HG02870 (cell line): ENCODE measurements at regions not wholly inside any gene's neighbourhood (a gene's known extent, or its start where the extent isn't known, plus 50 kb on each side); places are given as distances from the start of the nearest gene placed in this dataset.
"Not testable (repeated sequence)": the region's sequence is repeated elsewhere in the genome, so short reads cannot be mapped to it uniquely, and the experiment has no call there.

ENCODE experiments used
- ATAC-seq: cut with Tn5 transposase; IDR thresholded peaks from one replicate; pipeline ENCODE4 v1.9.1; 2021; ENCODE audit warnings: mild to moderate bottlenecking, moderate library complexity; ENCODE audit not compliant: unreplicated experiment

DNA sequence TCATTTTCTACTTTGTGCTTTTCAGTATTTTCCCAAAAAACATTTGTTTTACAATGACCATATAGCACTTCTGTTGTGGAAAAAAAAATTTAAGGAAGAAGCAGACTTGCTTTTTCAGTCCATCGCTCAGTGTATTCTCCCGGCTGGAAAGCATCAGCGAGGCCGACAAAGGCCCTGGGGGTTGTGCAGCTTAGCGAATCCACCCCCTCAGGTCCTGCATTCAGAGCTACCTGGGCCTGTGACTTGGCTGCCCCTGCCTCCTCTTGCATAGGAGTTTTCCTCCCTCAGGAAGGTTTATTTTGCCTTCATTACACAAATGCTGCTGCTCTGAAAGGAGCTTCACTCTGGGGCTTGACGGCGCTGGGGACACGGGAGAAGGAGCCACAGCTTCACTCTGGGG lies 244.4 kb upstream of the MGAT5 start:
- no peak for ATAC-seq

DNA sequence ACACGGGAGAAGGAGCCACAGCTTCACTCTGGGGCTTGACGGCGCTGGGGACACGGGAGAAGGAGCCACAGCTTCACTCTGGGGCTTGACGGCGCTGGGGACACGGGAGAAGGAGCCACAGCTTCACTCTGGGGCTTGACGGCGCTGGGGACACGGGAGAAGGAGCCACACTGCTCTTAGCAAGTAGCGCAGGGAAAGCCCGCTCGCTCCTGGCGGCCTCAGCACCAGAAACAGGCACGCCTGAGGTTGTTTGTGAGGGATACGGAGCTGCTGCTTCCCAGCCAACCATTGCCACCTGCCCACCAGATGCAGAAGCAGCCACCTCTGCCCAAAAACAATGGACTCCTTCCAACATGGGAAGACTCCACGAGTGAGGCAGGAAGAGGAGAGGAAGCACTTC lies 244.0 kb upstream of the MGAT5 start:
- not testable (repeated sequence) for ATAC-seq

DNA sequence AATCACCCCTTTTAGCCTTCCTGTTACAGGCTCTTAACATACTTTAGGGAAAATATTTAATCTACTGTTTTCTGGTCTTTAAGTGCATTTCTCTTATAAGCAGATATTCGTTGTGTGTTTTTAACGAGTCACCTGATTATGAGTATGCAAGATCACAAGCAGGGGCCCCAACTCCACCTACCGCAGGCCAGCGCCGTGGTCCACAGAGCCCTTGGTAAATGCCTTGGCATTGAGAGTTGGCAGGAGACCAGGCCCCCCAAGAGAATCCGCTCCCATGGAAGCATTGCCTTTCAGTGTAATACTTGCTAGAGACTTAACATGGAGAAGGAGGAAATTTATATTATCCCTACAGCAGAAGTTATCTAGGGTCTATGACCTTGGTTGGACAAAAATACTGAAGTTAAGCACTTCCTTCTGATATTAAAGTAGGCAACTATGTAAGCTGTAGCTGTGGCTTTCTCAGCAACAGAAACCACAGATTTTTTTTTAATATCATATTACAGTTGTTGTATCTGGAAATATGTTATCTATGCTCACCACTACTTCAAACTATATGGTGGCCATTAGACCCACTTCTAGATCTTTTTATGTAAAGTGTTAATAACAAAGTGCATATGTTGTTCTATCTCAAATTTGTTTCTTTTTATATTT lies 241.8 kb upstream of the MGAT5 start:
- no peak for ATAC-seq

DNA sequence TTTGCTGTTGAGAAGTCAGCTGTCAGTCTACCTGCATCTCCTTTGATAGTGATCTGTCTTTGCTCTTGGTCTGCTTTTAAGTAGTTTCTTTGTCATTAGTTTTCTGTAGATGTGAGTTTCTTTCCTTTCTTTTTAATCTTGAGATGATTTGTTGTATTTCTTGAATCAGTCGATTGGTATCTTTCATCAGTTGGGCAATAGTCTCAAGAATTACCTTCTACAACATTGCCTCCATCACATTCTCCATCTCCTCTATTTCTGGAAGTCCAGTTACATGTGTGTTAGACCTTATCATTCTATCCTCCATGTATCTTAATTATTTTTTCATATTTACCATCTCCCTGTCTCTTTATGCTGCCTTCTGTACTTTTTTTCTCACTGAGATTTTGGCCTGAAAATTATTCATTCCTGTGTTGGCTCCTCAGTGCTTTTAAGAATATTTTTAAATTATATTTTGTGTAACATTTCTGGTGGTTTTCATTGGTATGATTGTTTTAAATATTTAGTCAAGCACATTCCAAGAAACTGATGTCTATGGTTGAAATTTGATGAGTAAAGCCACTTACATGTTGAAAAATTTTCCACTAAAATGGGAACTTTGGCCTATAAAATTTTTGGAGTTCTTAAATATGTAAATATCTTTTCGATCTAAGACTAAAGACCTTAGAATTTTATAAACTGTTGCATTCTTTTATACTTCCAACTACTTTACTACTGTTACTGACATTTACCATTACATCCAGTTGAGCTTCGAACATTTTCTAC lies 239.5 kb upstream of the MGAT5 start:
- no peak for ATAC-seq

DNA sequence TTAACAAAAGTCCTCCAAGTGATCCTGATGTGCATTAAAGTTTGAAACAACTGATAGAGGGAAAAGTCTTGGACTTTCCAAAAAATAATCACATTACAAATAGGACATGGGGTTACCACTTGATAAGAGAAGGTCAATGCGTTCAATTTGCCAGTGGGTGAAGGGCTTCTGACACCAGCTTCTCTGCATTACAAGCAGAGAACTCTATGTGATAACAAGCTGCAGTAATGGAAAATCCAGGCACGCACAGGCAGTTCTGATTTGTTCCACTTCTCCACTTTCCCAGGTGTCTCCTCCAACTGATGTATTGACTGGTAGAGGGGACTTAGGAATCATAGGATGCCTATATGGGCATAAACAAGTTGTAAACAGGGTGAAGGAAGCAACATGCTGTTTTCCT lies 234.0 kb upstream of the MGAT5 start:
- ATAC-seq: no peak

DNA sequence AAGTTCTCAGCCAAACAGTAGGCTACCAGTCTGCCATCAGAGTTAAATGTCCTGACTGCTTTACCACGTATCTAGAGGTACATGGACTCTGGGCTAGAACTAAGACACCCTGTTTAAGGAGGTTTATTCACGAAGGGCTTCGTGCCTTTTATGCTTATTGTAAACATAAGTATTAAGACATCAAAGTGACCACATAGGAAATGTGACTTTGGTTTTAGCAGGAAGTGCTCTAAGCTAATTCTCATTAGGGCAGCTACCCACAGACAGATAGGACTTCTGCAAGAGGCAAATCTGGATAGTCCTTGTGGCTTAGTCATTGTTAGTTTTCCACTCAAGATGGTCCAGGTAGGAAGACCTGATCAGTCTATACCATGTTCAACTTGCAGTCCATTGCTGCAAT lies 233.3 kb upstream of the MGAT5 start:
- no peak for ATAC-seq

DNA sequence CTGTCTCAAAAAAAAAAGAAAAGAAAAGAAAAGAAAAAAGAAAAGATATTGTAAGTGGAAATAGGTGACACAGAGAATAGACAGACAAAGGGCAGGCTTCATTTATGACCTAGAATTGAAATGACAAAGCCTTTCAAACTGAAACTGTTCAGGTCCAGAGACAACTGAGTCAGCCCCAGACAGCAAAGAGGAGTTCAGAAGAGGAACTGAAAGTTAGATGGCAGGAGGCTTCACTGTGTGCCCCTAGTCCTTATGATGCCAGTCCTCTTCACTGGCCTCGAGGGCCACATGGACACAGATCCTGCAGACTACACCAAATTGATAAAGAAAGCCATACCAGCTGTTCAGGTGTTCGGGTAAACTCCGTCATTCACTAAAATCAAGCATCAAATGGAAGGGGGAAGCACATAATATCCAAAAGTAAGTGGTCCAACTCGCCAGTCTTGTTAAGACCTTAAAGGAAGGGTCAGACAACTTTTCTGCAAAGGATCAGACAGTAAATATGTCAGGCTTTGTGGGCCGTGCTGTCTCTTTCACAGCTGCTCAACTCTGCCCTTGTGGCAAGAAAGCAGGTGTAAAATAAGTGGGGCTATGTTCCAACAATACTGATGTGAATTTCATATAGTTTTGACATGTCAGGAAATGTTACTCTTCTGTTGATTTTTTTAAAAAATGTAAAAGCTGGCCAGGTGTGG lies 231.9 kb upstream of the MGAT5 start:
- ATAC-seq: peak; percentile 89

DNA sequence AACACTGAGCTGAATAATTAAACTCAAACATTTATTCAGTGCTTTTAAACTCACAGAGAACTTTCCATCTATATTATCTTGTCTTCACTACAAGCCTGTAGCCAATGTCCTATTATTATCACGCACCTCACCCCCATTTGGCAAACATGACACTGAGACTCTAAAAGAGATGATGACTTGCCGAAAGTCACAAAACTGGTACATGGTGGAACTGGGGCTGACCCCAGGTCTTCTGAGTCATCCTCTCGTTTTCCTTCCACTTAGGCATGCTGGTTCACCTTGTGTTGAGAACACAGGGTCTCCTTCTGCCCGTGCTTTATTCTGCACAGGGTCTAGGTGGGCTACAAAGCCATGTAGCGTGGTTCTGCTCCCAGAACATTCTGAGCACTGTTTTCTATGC lies 230.0 kb upstream of the MGAT5 start:
- no peak for ATAC-seq

DNA sequence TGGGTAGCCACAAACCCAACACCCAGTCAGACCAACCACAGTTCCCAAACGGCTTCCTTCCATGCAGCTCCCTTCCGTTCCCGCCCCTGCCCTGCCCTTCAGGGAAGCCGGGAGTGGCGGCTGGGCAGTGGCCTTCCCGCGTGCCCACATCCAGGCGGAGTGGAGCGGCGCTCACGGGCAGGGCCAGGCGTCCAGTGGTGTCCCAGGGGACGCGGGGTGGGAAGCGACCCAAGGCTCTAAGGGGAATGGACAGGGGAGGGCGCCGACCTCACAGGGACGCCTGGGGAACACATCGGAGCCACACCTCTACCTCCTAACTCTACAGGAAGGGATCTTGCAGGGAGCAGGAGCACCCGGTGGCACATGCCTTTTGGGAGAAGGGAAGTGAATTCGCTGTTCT lies 225.9 kb upstream of the MGAT5 start:
- no peak for ATAC-seq

DNA sequence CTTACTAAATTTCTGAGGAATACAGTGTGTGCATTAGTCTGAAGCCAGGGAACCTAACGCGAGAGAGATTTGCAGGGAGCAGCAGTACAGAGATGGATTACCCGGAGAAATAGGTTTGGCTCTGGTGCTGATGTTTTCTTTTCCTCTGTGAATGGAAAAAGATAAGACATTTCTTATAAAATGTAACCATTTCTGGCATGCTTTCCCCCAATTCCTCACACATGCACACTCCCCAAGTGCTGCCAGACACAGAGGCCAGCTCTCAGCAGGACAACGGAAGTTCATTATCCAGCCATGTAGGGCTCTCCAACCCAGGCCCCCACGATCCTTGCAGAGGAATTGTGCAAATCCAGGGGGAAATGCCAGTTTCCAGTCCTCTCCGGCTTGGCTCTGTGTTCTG lies 224.5 kb upstream of the MGAT5 start:
- ATAC-seq: no peak

DNA sequence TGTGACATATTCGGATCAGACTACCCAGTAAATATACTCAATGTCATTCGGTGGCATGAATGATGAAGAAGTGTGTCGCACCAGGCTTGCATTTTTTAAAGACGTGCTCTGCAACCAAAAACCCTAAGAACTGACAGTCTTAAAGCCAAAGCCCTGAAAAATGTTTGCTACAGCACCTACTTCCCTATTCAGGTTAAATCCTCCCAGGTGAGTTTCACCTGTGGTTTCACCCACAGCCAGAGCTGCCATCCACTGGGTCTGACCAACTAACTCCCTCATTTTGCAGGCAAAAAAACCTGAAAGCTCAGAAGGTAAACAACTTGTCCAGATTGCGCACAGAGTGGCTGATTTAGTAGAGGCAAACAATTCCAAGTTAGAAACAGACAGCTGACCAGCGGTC lies 222.3 kb upstream of the MGAT5 start:
- ATAC-seq: no peak

DNA sequence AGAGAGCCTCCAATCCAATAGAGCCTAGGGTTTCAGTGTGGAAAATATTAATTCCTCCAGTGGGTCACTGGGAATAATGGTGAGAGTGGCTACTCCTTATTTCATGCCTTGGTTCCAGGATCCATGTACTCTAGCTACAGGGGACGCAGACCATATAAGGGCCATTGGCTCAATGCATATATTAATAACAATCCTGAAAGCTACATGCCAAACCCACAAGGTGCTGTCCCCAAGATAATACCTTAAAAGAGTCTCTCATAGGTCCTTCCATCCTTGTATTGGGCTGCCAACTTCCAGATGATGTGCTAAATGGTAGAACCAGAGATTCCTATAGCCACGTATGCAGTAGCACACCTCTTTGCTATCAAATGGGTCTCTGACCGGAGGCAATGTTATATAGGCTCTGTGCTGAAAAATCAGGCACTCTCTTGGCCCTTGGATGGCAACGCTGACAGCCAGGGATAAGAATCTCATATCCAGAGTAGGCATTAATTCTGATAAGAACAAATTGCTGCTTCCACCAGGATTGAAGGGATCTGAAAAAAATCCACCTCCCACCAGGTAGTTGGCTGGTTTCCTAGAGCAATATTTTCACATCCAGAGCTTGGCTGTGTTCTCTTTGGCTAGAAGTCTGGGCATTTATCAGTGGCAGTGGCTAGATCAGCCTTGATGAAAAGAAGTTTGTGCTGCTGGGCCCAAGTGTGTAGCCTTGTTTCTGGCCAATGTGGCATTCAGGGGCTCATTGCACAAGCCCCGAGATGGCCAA lies 218.1 kb upstream of the MGAT5 start:
- peak; percentile 61 for ATAC-seq

DNA sequence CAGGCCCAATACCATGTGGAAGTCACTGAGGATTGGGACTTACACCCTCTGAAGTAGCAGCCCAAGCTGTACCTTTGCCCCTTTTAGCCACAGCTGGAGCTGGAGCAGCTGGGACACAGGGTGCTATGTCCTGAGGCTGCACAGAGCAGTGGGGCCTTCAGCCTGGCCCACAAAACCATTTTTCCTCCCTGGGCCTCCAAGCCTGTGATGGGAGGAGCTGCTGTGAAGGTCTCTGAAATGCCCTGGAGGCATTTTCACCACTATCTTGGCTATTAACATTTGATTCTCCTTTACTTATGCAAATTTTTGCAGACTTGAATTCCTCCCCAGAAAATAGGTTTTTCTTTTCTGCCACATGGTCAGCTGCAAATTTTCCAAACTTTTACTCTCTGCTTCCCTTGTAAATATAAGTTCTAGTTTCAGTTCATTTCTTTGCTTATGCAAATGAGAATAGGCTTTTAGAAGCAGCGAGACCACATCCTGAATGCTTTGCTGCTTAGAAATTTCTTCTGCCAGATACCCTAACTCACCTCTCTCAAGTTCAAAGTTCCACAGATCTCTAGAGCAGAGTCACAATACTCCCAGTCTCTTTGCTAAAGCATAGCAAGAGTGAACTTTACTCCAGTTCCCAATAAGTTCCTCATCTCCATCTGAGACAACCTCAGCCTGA lies 213.8 kb upstream of the MGAT5 start:
- peak; percentile 45 for ATAC-seq

DNA sequence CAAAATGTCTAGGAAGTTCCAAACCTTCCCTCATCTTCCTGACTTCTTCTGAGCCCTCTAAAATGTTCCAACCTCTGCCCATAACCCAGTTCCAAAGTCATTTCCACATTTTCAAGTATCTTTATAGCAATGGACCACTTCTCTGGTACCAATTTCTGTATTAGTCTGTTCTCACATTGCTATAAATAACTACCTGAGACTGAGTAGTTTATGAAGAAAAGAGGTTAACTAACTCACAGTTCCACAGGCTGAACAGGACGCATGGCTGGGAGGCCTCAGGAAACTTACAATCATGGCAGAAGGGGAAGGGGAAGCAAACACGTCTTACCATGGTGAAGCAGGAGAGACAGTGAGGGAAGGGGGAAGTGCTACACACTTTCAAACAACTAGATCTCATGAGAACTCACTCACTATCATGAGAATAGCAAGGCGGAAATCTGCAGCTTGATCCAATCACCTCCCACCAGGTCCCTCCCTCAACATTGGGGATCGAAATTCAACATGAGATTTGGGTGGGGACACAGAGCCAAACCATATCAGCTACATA lies 213.2 kb upstream of the MGAT5 start:
- ATAC-seq: not testable (repeated sequence)

DNA sequence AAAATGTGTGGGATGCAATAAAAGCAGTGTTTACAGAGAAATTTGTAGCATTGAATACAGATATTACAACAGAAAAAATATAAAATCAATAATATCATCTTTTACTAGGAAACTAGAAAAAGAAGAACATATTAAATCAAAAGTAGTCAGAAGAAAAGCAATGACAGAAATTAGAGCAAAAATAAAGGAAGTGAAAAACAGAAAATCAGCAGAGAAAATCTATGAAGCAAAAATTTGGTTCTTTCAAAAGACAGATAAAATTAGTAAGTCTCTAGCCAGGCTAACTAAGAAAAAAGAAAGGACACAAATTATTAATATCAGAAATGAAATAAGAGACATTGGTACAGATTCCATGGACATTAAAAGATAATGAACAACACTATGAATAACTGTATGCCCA lies 212.0 kb upstream of the MGAT5 start:
- no peak for ATAC-seq

DNA sequence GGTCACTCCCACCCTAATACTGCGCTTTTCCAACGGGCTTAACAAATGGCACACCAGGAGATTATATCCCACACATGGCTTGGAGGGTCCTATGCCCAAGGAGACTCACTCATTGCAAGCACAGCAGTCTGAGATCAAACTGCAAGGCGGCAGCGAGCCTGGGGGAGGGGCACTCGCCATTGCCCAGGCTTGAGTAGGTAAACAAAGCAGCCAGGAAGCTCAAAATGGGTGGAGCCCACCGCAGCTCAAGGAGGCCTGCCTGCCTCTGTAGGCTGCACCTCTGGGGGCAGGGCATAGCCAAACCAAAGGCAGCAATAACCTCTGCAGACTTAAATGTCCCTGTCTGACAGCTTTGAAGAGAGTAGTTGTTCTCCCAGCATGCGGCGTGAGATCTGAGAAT lies 210.8 kb upstream of the MGAT5 start:
- ATAC-seq: not testable (repeated sequence)

DNA sequence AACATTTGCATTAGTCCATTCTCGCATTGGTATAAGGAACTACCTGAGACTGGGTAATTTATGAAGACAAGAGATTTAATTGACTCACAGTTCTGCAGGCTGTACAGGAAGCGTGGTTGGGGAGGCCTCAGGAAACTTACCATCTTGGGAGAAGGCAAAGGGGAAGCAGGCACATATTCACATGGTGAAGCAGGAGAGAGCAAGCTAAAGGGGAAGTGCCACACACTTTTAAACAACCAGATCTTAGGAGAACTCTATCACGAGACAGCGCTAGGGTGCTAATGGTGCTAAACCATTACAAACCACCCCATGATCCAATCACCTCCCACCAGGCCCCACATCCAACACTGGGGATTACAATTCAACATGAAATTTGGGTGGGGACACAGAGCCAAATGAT lies 201.7 kb upstream of the MGAT5 start:
- ATAC-seq: no peak

DNA sequence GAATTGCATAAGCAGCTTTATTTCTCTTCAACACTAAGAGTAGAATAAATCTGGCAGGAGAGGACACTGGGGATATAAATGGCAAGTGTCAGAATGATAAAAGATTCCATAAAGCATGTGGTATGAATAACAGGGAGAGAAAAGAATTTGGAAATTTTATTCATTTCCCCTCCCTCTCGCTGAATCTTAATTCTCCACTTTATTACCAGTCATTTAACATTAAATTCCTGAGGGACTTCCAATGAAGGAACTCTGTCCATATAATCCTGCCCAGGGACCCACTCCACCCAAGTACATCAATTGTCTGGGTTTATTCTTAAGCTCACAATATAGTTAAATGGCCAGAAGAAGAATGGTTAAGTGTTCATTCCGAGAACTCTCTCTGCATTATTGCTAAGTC lies 197.7 kb upstream of the MGAT5 start:
- ATAC-seq: no peak

DNA sequence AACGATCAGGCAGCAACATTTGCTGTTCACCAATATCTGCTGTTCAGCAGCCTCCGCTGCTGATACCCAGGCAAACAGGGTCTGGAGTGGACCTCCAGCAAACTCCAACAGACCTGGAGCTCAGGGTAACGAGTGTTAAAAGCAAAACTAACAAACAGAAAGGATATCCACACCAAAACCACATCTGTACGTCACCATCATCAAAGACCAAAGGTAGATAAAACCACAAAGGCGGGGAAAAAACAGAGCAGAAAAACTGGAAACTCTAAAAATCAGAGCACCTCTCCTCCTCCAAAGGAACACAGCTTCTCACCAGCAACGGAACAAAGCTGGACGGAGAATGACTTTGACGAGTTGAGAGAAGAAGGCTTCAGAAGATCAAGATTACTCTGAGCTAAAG lies 192.8 kb upstream of the MGAT5 start:
- ATAC-seq: not testable (repeated sequence)

DNA sequence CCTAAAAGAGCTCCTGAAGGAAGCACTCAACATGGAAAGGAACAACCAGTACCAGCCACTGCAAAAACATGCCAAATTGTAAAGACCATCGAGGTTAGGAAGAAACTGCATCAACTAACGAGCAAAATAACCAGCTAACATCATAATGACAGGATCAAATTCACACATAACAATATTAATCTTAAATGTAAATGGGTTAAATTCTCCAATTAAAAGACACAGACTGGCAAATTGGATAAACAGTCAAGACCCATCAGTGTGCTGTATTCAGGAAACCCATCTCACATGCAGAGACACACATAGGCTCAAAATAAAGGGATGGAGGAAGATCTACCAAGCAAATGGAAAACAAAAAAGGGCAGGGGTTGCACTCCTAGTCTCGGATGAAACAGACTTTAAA lies 191.6 kb upstream of the MGAT5 start:
- ATAC-seq: not testable (repeated sequence)

DNA sequence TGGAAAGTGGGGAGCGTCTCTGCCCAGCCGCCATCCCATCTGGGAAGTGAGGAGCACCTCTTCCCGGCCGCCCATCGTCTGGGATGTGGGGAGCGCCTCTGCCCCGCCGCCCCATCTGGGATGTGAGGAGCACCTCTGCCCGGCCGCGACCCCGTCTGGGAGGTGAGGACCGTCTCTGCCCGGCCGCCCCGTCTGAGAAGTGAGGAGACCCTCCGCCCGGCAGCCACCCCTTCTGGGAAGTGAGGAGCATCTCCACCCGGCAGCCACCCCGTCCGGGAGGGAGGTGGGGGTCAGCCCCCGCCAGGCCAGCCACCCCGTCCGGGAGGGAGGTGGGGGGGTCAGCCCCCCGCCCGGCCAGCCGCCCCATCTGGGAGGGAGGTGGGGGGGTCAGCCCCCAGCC lies 190.0 kb upstream of the MGAT5 start:
- ATAC-seq: not testable (repeated sequence)
